Stomach smooth muscle (tissue), 2 donors: ENCODE measurements at regions not wholly inside any gene's neighbourhood (a gene's known extent, or its start where the extent isn't known, plus 50 kb on each side); places are given as distances from the start of the nearest gene placed in this dataset.

ENCODE experiments used
- H3K27ac ChIP-seq: one replicate; pipeline ENCODE4 v1.7.0; 2013; ENCODE audit warnings: mild to moderate bottlenecking, low read length, inconsistent platforms
- H3K27me3 ChIP-seq, 2 donors: one replicate each; pipeline ENCODE4 v1.7.0; 2013; ENCODE audit warnings: low read length in 2 of 2; ENCODE audit not compliant: insufficient read depth in 2 of 2, control insufficient read depth in 1 of 2
- H3K36me3 ChIP-seq, 2 donors: one replicate each; pipeline ENCODE4 v1.7.0; 2013; ENCODE audit warnings: low read length in 2 of 2; ENCODE audit not compliant: control insufficient read depth in 2 of 2, insufficient read depth in 2 of 2
- H3K4me1 ChIP-seq: one replicate; pipeline ENCODE4 v1.7.0; 2013; ENCODE audit warnings: low read length; ENCODE audit not compliant: control insufficient read depth, insufficient read depth
- H3K4me3 ChIP-seq, 2 donors: one replicate each; pipeline ENCODE4 v1.7.0; 2013; ENCODE audit warnings: low read length in 2 of 2
- H3K9ac ChIP-seq, 2 donors: one replicate each; pipeline ENCODE4 v1.7.0; 2013; ENCODE audit warnings: low read length in 2 of 2, mild to moderate bottlenecking in 1 of 2
- H3K9me3 ChIP-seq, 2 donors: one replicate each; pipeline ENCODE4 v1.7.0; 2013; ENCODE audit warnings: low read length in 2 of 2; ENCODE audit not compliant: control insufficient read depth in 2 of 2
- donor health status: healthy.
- donor health status: Pancreatic carcinoma.

DNA sequence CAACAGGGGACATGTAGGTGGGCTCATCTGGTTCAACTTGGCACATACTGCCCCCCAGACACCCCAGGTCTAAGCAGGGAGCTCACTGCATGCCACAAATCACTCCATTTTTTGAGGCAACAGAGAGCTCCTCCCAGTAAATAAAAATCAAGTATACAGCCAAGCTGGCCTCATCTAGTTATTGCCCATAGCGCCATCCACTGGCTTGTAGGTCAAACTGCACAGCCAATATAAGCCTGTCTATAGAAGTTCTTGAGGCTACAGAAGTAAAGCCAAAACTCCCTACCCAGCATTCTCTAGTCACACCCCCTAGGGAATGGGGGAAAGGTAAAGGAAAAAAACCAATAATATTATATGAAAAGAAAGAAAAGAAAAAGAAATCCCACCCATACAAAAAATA, 453.7 kb downstream of the ZNF385D start:
- Histone ChIP-seq H3K27me3 (no peaks in the 10 kb centered on the region), H3K36me3 (no peaks in the 10 kb centered on the region), H3K9ac (no peak overlapping the region), H3K4me1 (no peaks in the 10 kb centered on the region), H3K9me3 (peaks cover 0 to 3% of the 10 kb centered on the region in 2 donors), H3K4me3 (no peak overlapping the region), H3K27ac (no peak overlapping the region)

GRCh38 chr3:21294768-21295167, 456.2 kb downstream of the ZNF385D start:
- Histone ChIP-seq H3K9me3 (no peaks in the 10 kb centered on the region), H3K27me3 (no peaks in the 10 kb centered on the region), H3K4me3 (no peak overlapping the region), H3K9ac (no peak overlapping the region), H3K36me3 (no peaks in the 10 kb centered on the region), H3K4me1 (no peaks in the 10 kb centered on the region), H3K27ac (no peak overlapping the region)

DNA sequence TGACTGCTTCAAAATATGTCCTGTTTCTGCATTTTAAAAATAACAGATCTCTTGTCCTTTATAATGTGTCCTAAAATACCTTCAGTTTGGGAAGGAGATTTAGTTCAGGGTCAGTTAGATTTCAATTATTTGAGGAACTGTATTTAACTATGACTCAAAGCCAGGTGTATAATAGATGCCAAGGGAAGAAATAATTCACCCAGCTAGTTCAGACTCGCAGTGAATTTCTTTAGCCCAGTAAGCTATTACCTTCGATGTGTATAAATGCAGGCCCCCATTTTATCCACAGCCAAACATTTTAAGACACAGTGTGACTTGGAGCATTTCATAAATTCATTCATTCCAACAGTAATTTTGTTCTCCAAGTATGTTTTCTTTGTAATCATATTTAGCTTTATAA, 458.0 kb downstream of the ZNF385D start:
- Histone ChIP-seq H3K36me3 (no peaks in the 10 kb centered on the region), H3K27ac (no peak overlapping the region), H3K4me1 (no peaks in the 10 kb centered on the region), H3K27me3 (no peaks in the 10 kb centered on the region), H3K4me3 (no peak overlapping the region), H3K9me3 (no peaks in the 10 kb centered on the region), H3K9ac (no peak overlapping the region)

- H3K27me3 ChIP-seq: no peaks in the 10 kb centered on the region
- H3K27ac ChIP-seq: no peak overlapping the region
- no peak overlapping the region for H3K4me3 ChIP-seq
- H3K9ac ChIP-seq: no peak overlapping the region
- H3K9me3 ChIP-seq: no peaks in the 10 kb centered on the region
- no peaks in the 10 kb centered on the region for H3K36me3 ChIP-seq
- H3K4me1 ChIP-seq: no peaks in the 10 kb centered on the region
Measured at GRCh38 chr3:21290557-21290956, 460.5 kb downstream of the ZNF385D start.

- Histone ChIP-seq H3K4me1 (no peaks in the 10 kb centered on the region), H3K9me3 (no peaks in the 10 kb centered on the region), H3K27ac (no peak overlapping the region)
Measured at GRCh38 chr3:21274079-21274571, 476.9 kb downstream of the ZNF385D start.

DNA sequence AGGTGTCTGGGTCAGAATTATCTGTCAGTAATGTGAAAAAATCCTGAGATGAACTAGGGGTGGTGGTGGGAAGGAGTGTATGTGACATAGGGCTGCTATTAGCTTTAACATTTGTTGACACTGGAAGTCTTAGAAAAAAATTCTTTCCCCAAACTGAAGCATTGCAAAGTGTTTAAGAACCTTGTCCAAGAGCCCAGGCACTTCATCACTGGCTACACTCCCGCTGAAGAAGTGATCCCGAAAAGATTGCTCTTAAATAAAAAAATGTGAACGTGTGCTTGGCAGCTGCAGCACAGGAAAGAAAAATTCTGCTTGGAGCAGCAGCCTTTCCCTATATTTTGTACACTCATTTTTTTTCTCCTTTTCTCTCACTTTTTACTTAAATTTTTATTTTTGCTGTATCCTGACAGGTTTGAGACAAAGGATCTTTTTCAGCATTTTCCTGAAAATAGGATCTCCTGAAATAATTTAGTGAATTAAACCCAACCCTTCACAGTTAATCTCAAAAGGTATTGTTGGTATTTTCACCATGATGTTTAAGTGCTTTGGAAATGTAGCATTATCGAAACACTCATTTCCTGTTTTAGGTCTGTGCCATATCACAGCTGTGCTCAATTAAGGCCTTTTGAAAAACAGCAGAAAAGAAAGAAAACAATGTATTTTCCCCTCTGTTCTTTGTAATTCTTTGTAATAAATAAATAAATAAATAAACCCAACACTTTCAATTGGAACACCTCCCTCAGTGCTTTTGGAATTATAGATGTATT, 477.6 kb downstream of the ZNF385D start:
- no peak overlapping the region for H3K9ac ChIP-seq
- H3K27ac ChIP-seq: no peak overlapping the region

More at GRCh38 chr3:21274079-21274571, 476.9 kb downstream of the ZNF385D start:
- Histone ChIP-seq H3K9ac (no peak overlapping the region), H3K4me3 (no peak overlapping the region), H3K27me3 (no peaks in the 10 kb centered on the region), H3K36me3 (no peaks in the 10 kb centered on the region)

DNA sequence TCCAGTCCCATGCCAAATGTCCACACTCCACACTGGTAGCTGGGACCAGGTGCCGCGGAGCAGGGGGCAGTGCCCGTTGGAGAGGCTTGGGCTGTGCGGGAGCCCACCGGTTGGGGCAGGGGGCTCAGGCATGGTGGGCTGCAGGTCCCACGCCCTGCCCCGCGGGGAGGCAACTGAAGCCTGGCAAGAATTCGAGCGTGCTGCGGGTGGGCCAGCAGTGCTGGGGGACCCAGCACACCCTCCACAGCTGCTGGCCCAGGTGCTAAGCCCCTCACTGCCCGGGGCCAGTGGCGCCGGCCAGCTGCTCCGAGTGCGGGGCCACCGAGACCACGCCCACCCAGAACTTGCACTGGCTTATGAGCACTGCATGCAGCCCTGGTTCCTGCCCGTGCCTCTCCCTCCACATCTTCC, 479.4 kb downstream of the ZNF385D start:
- no peaks in the 10 kb centered on the region for H3K4me1 ChIP-seq
- no peak overlapping the region for H3K4me3 ChIP-seq
- no peak overlapping the region for H3K27ac ChIP-seq
- no peaks in the 10 kb centered on the region for H3K9me3 ChIP-seq
- H3K36me3 ChIP-seq: no peaks in the 10 kb centered on the region
- H3K27me3 ChIP-seq: no peaks in the 10 kb centered on the region
- H3K9ac ChIP-seq: no peak overlapping the region

More for the DNA sequence above, 477.6 kb downstream of the ZNF385D start:
- Histone ChIP-seq H3K27me3 (no peaks in the 10 kb centered on the region), H3K4me1 (no peaks in the 10 kb centered on the region), H3K4me3 (no peak overlapping the region), H3K9me3 (no peaks in the 10 kb centered on the region), H3K36me3 (no peaks in the 10 kb centered on the region)

- H3K9ac ChIP-seq: no peak overlapping the region
- no peaks in the 10 kb centered on the region for H3K9me3 ChIP-seq
- H3K27ac ChIP-seq: no peak overlapping the region
- no peaks in the 10 kb centered on the region for H3K36me3 ChIP-seq
- no peaks in the 10 kb centered on the region for H3K27me3 ChIP-seq
- no peaks in the 10 kb centered on the region for H3K4me1 ChIP-seq
- no peak overlapping the region for H3K4me3 ChIP-seq
Measured at GRCh38 chr3:21269882-21270281, 481.1 kb downstream of the ZNF385D start.

DNA sequence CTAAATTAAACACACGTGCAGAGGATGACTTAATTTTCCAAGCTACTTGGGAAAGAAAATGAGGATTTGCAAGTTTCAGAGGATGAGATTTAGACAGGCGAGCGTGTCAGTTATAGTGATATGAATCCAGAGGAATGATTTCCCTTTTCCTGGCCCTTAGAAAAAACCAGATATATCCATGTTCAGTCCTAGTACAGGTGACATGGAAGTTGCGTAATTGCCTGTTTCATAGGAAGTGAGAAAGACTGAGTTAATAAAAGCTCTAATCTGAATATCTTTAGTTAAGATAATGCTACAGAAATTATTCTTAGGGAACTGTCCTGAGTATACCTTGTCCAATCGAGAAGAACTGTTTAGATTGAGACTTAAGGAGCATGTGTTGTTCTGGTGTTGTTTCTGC, 490.5 kb downstream of the ZNF385D start:
- Histone ChIP-seq H3K9me3 (no peaks in the 10 kb centered on the region), H3K4me1 (peaks cover 3% of the 10 kb centered on the region), H3K36me3 (no peaks in the 10 kb centered on the region), H3K9ac (no peak overlapping the region), H3K27ac (no peak overlapping the region), H3K27me3 (no peaks in the 10 kb centered on the region), H3K4me3 (no peak overlapping the region)

DNA sequence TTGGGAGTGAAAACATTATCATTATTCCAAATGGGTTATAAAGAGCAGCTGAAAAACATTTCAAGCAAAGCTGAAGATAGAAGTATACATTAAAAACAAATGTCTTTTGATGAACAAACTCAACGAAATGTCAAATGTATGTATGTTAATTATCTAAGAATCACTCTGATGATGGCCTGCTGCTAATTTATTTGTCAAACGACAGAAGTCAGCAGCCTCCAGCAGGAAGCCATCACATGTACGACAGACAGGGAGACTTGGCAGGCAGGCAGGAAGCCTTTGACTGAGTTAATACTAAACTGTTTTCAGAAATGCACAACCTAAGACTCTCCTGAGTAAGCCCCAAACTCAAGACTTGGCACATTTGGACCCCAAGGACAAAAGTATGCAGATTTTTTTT, 491.1 kb downstream of the ZNF385D start:
- Histone ChIP-seq H3K9me3 (no peaks in the 10 kb centered on the region), H3K4me1 (peaks cover 3% of the 10 kb centered on the region), H3K27ac (no peak overlapping the region), H3K36me3 (no peaks in the 10 kb centered on the region), H3K27me3 (no peaks in the 10 kb centered on the region), H3K4me3 (no peak overlapping the region), H3K9ac (no peak overlapping the region)

- Histone ChIP-seq H3K27me3 (no peaks in the 10 kb centered on the region), H3K36me3 (no peaks in the 10 kb centered on the region), H3K27ac (no peak overlapping the region), H3K4me3 (no peak overlapping the region), H3K4me1 (peaks cover 3% of the 10 kb centered on the region), H3K9me3 (no peaks in the 10 kb centered on the region), H3K9ac (no peak overlapping the region)
Measured at GRCh38 chr3:21256932-21257331, 494.1 kb downstream of the ZNF385D start.
